HG03066 (cell line): ENCODE measurements at regions not wholly inside any gene's neighbourhood (a gene's known extent, or its start where the extent isn't known, plus 50 kb on each side); places are given as distances from the start of the nearest gene placed in this dataset.

ENCODE experiments used
- ATAC-seq: cut with Tn5 transposase; IDR thresholded peaks from one replicate; pipeline ENCODE4 v1.9.1; 2021; ENCODE audit warnings: low read depth; ENCODE audit not compliant: unreplicated experiment

GRCh38 chr7:25847336-25848070 lies 304.5 kb upstream of the NFE2L3 start:
- ATAC-seq: no peak

DNA sequence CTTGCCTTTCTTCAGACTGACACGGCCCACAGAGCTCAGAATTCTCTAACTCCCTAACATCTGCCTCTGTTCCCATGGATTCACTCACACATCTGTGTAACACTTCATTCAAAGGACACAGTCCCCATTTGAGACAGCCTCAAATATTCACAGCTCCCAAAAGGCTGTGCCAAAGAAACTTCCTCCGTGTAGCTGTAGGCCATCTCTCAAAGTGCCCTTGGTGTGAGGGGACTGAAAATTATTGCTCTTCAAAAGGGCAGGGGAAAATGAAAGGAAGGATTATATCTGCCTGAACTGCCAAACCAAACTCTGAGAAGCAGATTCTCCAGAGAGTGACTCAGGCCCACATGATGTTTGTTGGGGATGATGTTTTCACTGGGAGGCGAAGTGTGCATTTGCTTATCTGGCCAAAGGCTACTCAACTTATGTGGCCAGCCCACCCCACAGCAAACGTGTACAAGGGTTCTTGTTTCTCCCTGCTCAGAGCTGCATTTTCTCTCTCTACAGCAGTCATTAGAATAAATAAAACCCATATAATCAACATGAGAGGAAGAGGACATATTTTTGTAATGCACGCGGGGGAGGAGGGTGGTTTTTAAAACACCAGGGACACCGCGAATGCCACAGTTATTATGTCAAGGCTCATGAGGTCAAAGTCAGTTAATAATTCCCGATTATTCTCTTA lies 302.4 kb upstream of the NFE2L3 start:
- no peak for ATAC-seq

GRCh38 chr7:25850216-25850615 lies 301.8 kb upstream of the NFE2L3 start:
- ATAC-seq: no peak

GRCh38 chr7:25850735-25851134 lies 301.3 kb upstream of the NFE2L3 start:
- ATAC-seq: no peak

- no peak for ATAC-seq
Measured at GRCh38 chr7:25851332-25852210, 300.4 kb upstream of the NFE2L3 start.

GRCh38 chr7:25852211-25852938 lies 299.6 kb upstream of the NFE2L3 start:
- ATAC-seq: no peak

GRCh38 chr7:25852939-25853271 lies 299.1 kb upstream of the NFE2L3 start:
- no peak for ATAC-seq

DNA sequence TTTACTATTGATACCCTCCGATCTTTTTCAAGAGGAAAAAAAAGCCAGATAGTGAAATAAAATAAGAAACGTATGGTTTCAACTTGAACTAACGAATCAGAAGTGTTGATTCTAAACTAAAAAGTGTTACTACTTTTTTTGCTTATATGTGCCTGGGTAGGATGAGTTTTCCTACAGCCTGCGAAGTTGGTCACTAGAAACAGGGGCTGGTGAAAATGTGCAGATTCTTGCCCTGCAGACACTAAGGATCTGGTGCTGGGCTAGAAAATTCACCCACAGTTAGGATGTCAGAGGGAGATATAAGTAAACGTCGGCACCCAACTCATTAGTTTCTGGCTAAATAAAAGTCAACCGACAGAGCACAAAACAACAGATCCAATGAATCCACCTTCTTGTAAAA lies 298.7 kb upstream of the NFE2L3 start:
- ATAC-seq: no peak

GRCh38 chr7:25854059-25854458 lies 297.9 kb upstream of the NFE2L3 start:
- ATAC-seq: no peak

- ATAC-seq: no peak
Measured at GRCh38 chr7:25854608-25855497, 297.1 kb upstream of the NFE2L3 start.

DNA sequence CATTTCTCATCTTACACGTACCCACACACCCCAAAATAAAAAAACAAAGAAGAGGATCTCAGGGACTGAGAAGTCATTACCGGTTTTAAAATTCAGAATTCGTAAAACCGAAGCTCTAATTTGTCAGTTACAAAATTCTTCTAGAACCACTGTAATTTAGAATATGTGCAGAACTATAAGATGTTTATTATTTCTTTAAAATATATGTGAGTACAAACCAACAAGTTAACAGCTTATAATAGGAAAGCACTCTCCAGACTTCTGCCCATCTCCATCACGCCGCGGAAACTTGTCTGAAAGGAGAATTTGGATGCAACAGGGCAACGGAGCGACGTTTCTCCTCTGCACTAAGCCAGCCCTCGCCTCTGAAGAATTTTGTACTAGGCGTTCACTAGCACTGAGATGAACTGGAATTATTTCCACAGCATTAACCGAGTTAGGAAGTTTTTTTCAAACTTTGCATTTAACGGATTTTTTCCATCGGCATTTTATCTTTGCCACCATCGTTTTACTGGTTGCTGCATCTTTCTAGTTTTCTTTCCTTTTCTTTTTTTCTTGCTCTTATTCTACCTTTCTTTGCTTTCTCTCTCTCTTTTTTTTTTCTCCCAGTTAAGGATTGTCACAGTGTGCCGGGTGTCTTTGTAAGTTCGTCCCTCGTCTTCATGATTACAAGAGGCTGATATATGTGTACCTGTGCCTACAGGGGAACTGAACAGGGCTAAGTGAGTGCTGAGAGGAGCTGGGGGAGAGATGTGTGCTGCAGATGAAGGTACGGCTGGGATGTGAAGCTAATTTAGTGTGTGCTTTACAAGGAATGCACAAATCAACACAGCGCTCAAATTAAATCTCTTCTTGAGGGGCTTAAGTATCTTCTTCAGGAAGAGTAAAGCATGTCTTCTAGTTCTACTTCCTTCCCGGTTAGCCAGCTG lies 295.9 kb upstream of the NFE2L3 start:
- ATAC-seq: no peak

DNA sequence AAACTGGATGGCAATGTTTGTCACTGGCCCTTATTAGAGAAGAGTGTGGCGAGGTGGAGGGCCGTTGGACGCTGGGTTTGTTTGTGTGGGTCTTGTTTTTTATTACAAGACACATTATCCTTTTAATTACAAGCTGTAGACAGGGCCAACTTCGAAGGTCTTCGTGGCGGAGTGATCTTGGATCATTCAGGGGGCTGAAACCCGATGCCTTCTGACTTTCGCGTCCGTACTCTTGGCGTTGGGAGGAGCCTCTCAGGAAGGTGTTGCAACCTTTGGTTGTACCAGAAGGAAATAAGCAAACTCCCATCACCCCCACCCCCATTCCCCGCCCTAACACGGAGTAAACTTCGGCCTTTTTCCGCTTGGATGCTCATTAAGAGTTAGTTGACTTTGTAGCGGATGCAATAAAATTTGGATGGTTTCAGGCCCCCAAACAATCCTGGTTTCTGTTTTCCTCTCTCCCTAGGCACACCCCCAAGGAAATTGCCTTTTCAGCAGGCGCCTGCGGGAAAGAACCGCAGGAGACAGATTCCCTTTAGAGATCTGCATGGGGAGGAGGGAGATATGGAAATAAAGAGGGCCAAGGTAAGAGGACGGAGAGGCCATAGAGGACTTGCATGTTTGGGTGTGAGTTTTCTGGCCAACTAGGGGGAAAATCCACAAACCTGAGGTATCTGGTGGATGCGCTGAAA lies 294.5 kb upstream of the NFE2L3 start:
- ATAC-seq: no peak

DNA sequence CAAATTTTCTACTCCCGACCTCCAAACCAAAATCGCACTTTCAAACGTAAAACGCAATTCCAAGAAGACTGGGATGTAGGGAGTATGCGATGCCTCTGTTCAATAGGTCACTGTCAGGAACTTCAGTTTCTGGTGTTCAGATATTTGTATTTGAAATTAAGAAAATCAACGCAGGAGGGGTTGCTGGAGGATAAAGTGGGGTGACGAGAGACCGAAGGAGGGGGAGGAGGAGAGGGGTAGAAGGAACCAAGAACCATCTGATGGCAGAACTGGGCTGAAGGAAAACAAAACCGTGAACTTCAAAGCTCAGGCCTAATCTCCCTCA lies 293.8 kb upstream of the NFE2L3 start:
- ATAC-seq: no peak

- no peak for ATAC-seq
Measured at GRCh38 chr7:25858525-25859411, 293.2 kb upstream of the NFE2L3 start.

DNA sequence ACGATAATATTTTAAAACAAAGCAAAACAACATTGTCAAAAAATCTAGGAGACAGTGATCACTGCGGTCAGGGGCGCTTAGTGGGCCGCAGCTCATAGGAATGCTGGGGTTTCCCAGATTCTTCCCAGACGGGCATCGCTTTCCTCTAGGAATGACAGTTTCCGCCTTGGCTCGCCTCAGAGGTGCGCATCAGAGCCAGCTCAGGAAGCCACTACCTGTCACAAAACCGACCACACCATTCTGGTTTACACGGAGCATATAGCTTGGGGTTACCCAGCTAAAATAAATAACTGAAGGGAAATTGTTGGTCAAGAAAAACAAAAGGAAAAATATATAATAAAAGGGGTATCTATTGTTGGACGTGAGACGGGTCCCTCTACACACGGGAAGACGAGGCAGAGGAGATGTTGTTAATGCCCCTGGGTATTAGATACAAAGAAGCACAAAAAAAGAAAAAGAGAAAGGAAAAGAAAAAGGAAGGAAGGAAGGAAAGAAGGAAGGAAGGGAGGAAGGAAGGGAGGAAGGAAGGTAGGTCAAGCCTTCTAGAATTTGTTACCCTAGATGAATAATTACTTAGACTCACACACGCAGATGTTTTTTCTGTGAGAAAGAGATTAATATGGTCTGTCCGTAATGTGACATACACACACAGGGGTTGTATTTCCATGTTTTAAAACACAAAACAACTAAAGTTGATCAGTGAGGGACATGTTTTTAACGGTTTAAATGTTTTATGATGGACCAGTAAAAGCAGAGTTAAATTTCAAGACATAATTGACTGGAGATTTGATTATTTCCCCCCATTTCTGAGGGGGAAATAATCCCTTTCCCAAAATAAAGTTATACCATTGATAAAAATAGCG lies 292.4 kb upstream of the NFE2L3 start:
- no peak for ATAC-seq
